DMS79 (cell line): ENCODE measurements at regions not wholly inside any gene's neighbourhood (a gene's known extent, or its start where the extent isn't known, plus 50 kb on each side); places are given as distances from the start of the nearest gene placed in this dataset.

Experiments used
- DNase-seq: peaks from one replicate; lab custom pipeline; 2025; lab: John Stamatoyannopoulos, UW

- DNase-seq = no peak
These were observed 490.5 kb upstream of the SEMA6A start for GRCh38 chr5:117065161-117065560.

GRCh38 chr5:117060099-117060498, 485.5 kb upstream of the SEMA6A start:
- no peak for DNase-seq

DNA sequence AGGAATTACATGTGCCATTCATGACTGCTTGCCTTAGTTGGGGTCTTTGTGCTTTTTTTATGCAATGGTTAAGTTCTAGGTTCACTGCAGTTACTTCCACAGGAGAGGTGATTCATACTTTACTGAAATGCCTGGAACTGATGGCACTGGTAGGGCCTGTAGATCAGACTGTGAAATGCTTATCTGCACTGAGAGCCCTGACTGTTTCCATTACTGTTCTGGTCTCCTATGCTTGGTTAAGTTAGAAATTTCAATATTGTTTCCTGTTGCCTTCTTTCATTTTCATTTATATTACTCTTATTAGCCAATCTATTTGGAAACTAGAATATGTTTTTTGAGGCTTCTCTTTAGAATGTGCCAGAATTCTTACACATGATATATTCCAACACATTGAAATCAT, 484.1 kb upstream of the SEMA6A start:
- no peak for DNase-seq

DNA sequence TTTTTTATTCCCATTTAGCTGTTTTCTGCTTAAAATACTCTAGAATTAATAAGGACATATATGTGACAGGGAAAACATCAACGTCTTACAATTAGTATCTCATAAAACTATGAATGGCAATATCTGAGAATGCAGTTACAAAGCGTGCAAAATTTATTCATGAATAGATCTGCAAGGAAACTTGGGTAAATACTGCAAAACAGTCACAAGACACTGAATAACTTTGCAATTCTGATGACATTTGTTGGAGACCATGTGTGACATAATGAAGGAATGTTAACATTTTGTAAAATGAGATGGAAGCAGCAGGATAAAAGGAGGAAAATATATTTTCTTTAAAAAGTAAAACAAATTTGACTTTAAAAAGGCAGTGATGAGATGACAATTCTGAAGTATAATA, 480.9 kb upstream of the SEMA6A start:
- DNase-seq = no peak

DNA sequence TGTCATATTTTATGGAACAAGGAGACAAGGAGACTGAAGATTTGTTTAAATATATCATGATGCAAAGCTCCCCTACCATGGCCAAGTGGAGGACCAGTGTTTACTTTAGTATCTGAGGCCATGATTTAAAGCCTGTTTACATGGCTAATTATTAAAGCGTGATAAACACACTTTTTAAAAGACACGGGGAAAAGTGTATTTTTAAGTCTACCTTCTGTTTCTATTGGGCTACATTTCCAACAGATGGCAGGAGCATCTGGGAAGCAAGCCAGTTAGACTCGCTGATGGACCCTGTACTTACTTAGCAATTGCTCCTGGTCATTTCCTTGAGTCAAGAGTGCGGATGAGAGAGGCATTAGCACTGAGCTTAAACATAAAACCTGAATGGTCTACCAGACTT, 480.3 kb upstream of the SEMA6A start:
- peak; percentile 50 for DNase-seq

GRCh38 chr5:117054141-117054540, 479.5 kb upstream of the SEMA6A start:
- DNase-seq = no peak

DNA sequence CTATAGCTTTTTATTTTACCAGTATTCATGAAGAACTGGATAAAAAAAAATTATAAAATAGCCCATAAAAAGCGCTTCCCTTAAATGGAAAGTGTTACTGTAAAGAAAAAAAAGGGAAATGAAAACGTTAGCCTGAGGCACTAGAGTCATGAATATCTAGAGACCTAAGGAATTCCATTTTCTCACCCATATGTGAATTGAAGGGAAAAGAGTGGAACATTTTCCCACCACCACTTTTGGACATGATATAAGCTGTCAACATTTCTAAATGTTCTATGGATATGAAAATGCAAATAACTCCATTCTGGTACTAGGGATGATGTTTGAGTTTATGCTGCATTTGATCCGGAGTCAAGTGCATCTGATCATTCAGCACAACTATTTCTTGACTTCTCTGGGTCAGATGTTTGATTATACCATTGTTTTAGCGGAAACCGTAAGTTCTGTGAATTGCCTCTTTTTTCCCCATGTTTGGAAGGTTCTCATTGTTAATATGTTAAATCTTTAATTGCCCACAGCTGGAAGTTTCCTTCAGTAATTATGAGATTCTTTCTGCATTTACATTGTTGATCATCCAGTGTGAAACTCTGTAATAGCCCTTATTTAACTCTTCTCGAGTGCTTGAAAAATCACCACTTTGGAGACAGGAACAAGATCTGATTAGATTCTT, 467.4 kb upstream of the SEMA6A start:
- DNase-seq = no peak

DNA sequence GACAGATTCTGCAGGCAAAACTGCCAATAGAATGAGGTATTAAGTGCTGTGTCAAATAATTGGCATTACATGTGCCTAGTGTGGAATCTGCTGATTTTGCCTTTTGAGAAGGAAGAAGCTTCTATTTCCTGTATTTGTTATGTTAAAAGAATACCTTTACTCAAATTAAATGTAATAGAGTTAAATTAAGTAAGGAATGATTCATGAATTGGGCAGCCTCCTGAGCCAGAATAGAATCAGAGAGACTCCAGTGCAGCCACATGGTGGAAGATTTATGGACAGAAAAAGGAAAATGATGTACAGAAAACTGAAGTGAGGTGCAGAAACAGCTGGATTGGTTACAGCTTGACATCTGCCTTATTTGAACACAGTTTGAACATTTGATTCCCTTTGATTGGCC, 464.4 kb upstream of the SEMA6A start:
- DNase-seq = no peak

DNA sequence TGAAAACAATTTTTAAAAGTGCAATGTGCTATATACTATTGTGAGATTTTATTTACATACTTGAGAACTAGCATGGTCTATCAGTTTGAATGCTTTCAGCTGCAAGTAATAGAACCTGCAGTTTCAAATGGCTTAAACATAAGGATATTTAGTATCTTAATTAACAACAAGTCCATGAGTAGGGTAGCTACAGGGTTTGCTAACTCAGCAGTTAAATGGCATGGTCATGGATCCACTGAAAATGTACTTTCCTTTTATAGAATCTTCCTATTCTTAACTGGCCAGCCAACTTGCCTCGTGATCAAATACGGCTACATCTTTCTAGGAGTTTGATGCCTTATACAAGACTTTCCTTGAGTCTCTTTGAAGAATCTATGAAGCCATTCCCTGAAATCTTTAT, 452.8 kb upstream of the SEMA6A start:
- no peak for DNase-seq

DNA sequence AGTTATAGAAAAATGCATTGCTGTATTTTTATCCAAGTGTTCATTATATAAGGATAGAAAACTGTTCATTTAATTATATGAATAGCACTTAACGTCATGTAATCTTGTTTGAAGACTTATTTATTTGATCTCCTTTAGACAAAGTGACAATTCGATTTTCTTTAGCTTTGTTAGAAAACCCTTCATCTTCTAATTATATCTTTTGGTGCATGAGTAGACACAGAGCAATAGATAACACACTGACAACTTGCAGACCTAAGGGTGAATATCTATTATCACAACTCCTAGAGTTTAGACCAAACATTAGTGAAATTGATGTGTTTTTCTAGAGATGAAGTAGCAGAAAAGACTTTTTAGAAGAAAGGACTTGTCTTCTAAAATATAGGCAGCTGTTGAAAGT, 446.4 kb upstream of the SEMA6A start:
- DNase-seq = no peak

DNA sequence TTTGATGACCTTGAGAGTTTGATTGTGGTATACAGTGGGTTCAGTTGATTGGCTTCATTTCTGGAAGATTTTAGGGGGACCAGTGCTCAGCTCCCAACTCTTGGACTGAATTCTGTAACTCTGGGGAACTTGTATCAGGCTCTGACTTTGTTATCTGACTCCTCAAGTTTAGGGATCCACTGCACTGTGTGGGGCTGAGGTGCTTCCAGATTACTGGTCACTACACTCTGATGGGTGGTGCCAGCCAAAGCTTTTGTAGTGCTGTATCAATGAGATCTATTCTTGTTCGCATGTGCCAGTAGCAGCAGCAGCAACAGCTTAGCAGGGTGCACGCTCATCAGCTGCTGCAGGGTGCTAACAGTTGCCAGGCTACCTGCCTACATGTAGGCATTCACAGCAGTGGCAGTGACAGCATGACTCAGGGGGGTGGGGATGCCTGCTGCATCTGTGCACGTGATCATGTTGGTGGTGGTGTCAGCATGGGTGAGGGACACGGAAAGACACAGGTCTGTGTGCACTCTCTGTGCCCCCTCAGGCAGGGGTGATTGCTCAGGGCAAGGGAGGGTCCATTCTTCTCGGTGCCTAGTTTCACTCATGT, 438.8 kb upstream of the SEMA6A start:
- no peak for DNase-seq

GRCh38 chr5:117010574-117010973, 436.0 kb upstream of the SEMA6A start:
- no peak for DNase-seq

DNA sequence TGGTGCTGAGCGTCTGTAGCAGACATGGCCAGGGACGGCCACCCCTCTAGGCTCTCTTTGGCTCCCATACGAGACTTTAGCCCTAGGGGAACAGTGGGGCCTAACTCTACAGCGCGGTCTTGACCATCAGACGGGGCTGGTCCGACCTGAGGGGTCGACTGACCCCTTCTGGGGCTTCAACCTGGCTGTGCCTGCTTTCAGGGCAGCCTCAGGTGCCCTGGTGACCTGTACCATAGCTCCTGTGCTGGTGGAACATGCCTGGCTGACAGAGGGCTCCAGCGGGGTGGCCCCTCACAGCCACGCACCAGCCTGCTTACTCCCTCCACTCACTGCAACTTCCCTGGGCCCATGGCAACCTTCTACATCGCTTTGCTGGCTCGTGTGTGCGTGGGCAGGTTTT, 423.4 kb upstream of the SEMA6A start:
- DNase-seq = no peak

- no peak for DNase-seq
These were observed 418.1 kb upstream of the SEMA6A start for GRCh38 chr5:116992681-116993080.

DNA sequence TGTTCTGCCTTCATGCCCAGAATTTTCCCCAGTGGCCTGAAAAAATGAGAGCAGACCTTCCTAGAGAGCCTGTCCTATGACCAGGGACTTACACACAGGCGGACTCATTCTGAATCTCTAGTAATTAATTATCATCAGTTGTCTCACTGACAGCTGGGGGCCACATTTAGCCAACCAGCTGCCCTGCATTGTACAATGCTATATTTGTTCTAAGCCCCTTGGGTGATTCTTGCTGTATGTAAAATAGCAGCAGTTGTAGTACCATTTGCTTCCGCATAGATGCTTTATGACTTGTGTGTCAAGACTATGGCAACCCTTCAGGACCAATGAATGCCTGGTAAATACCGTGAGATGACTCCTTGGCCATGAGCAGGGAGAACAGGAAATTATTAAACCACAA, 415.4 kb upstream of the SEMA6A start:
- DNase-seq = no peak

- no peak for DNase-seq
These were observed 407.4 kb upstream of the SEMA6A start for GRCh38 chr5:116982035-116982434.

DNA sequence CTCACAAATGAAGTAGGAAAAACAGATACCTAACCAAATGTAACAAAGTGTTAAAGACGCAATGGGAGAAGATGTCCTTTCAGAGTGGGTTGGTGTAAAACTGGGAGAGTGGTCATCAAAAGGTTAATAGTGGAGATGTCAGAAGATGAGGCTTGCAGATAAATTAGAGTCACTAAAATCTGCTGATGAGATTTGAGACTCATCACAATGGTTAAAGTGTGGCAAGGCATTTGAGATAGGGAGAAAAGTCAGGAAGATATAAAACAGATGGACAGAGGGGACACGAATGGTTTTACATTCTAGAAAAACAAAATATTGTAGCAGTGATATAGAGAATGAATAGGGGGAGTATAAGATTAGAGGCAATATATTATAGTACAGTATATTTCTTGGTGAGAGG, 406.0 kb upstream of the SEMA6A start:
- no peak for DNase-seq

- DNase-seq = no peak
These were observed 402.1 kb upstream of the SEMA6A start for GRCh38 chr5:116976767-116977166.

- no peak for DNase-seq
These were observed 396.5 kb upstream of the SEMA6A start for GRCh38 chr5:116971131-116971530.

DNA sequence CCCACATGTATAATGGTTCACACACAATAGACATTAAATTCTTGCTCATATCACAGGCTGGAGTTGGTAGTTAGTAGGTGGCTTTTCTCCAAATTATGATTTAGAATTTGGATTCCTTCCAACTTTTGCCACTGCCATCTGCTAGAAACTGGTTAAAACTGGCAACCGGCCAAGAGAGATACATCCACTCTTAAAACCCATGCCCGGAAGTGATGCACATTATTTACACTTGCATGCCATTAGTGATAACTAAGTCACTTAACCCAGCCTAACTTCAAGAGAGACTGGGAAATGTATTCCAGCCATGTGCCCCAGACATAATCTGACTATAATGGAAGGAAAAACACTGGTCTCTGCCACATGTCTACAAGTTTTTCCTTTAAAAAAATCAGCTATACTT, 395.7 kb upstream of the SEMA6A start:
- DNase-seq = peak; percentile 5

DNA sequence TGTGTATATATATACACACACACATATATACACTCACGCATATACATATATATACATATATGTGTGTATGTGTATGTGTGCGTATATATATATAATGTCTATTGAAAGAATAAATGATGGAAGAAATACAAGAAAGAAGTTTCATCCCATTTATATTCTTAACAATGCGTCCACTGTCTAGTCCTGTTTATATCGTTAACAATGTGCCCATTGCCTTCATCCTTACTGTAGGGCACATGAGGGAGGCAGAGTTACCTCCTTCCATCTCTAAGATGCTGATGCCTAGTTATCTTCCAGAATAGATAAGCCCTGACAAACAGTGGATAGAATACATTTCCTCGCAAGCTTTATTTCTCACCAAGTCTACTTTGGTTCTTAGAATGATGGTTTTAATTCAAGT, 389.8 kb upstream of the SEMA6A start:
- DNase-seq = no peak

GRCh38 chr5:116961021-116961420, 386.4 kb upstream of the SEMA6A start:
- DNase-seq = no peak

GRCh38 chr5:116959843-116960242, 385.2 kb upstream of the SEMA6A start:
- no peak for DNase-seq

DNA sequence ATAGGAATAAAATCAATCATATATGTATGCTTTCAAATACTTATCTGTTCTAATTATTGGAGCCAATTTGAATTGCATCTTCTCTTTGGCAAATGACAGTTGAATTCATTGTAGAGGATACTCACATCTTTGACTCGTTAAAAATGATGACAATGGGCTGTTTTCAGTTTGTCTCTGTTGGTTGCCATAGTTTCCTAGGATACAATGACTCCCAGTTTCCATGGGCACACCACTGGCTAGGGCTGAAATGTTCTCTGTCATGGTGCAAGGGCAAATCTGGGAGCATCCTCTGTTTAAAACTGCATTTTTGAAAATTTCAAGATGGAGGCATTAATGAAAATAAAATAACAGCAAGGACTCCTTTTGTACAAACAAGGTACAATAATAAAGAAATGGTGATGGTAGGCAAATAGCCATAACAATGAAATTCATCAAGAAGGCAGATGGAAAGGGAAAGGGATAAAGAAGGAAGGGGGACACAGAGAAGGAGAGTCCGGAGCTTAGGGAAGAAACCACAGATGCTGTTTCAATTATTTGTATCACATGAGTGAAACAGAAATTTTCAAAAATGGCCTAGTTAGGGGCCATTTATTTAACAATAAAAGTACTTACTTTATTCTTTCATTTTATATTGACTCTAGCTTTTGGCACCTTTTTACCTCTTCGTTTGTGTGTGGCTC, 378.8 kb upstream of the SEMA6A start:
- no peak for DNase-seq
